Neural crest cell (in vitro differentiated cells): ENCODE measurements at regions not wholly inside any gene's neighbourhood (a gene's known extent, or its start where the extent isn't known, plus 50 kb on each side); places are given as distances from the start of the nearest gene placed in this dataset.
"Not testable (repeated sequence)": the region's sequence is repeated elsewhere in the genome, so short reads cannot be mapped to it uniquely, and the experiment has no call there.

ENCODE experiments used
- DNase-seq: peaks from one replicate; pipeline ENCODE4 v3.0.0; 2021; ENCODE audit warnings: low read depth, mixed read lengths, low spot score
- H3K27ac Mint-ChIP-seq: one replicate; pipeline ENCODE4 v1.8.0; 2021; ENCODE audit warnings: mild to moderate bottlenecking, mixed read lengths; ENCODE audit not compliant: unreplicated experiment
- H3K27me3 Mint-ChIP-seq: 2 replicates; pipeline ENCODE4 v1.8.0; 2021; ENCODE audit warnings: low read depth, mild to moderate bottlenecking, mixed read lengths
- H3K36me3 Mint-ChIP-seq: 2 replicates; pipeline ENCODE4 v1.8.0; 2021; ENCODE audit warnings: low read depth, mild to moderate bottlenecking, mixed read lengths
- H3K4me1 Mint-ChIP-seq: 2 replicates; pipeline ENCODE4 v1.8.0; 2021; ENCODE audit warnings: mixed read lengths
- H3K4me3 Mint-ChIP-seq: one replicate; pipeline ENCODE4 v1.8.0; 2021; ENCODE audit warnings: mild to moderate bottlenecking, mixed read lengths
- H3K9me3 Mint-ChIP-seq: 2 replicates; pipeline ENCODE4 v1.8.0; 2021; ENCODE audit warnings: mixed read lengths
- TF ChIP-seq, protein P1 (sequence below): fragments of 200-600 bp; sonication (generic); conservative IDR thresholded peaks from 2 replicates; pipeline ENCODE4 v1.5.0; 2021; ENCODE audit warnings: antibody characterized with exemption, mild to moderate bottlenecking

DNA sequence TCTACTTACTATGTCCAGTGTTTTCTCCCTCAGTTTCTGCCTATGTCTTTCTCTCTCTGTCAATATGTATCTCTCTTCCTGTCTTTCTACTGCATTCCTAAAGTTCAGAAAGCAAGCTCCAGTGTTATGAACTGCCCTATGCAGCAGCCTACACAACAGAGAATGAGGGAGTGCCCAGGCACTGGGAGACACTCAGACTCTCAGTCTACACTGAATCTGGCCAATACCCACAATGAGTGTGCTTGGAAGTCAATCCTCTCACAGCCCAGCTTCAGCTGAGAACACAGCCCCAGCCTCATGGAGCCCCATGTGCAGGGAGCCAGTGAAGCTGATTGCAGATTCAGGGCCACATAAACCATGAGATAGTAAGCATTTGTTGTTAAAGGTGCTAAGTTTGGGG, 128.7 kb downstream of the ALG10 start:
- Mint-ChIP-seq H3K27me3 (no peaks in the 10 kb centered on the region), H3K4me3 (no peak overlapping the region), H3K4me1 (no peaks in the 10 kb centered on the region), H3K27ac (no peak overlapping the region), H3K36me3 (no peaks in the 10 kb centered on the region), H3K9me3 (peaks cover 11% of the 10 kb centered on the region)
- no peak for DNase-seq
- TF ChIP-seq, protein P1, sequence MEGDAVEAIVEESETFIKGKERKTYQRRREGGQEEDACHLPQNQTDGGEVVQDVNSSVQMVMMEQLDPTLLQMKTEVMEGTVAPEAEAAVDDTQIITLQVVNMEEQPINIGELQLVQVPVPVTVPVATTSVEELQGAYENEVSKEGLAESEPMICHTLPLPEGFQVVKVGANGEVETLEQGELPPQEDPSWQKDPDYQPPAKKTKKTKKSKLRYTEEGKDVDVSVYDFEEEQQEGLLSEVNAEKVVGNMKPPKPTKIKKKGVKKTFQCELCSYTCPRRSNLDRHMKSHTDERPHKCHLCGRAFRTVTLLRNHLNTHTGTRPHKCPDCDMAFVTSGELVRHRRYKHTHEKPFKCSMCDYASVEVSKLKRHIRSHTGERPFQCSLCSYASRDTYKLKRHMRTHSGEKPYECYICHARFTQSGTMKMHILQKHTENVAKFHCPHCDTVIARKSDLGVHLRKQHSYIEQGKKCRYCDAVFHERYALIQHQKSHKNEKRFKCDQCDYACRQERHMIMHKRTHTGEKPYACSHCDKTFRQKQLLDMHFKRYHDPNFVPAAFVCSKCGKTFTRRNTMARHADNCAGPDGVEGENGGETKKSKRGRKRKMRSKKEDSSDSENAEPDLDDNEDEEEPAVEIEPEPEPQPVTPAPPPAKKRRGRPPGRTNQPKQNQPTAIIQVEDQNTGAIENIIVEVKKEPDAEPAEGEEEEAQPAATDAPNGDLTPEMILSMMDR = no peak

DNA sequence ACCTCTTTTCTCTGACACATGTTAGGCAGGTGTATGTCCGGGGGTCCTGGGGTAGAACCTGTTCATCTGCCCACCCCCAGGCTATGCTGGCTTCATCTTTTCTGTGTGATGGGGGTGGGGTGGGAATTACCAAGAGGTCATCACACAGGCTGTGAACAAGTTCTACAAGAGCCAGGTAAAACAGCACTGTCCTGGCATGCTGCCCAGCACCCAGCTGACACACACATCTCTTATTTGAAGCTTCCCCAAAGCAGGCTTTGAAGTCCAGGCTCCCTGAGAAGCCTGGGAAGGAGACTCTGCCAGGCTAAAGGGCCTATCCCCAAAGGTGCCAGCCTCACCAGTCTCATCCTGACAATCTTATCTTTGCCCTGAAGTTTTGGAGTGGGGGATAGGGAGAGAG, 141.1 kb downstream of the ALG10 start:
- H3K9me3 Mint-ChIP-seq = peaks cover 2% of the 10 kb centered on the region
- TF ChIP-seq, protein P1 = no peak

DNA sequence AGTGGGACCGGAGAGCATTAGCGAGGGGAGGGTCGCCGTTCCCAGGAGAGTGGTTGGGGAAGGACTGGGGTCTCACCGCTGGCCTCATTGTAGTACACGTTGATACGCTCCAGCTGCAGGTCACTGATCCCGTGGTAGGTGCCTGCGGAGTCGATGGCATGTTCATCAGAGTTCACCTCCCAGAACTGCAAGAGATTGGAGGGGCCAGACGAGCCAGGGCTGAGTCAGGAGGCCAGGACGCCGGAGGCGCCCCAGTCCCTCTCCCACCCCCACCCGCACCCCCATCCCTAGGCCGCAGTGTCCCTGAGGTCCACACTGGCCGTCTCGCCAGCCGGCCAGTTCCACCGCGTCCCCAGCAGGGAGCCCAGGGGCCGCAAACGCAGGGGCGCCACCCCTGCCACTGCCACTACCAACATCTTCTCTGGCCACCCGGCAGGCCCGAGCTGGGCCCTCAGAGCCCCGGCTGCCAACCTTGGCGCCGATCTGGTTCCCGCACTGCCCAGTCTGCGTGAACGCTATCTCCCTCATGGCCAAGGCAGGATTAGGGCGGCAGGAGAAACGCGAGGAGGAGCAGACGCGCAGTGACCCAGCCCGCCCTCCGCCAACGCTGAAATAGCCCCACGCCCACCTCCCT, 144.2 kb downstream of the ALG10 start:
- no peak overlapping the region for H3K4me3 Mint-ChIP-seq
- TF ChIP-seq, protein P1 = no peak
- no peaks in the 10 kb centered on the region for H3K36me3 Mint-ChIP-seq
- no peaks in the 10 kb centered on the region for H3K27me3 Mint-ChIP-seq
- no peaks in the 10 kb centered on the region for H3K4me1 Mint-ChIP-seq
- no peak for DNase-seq
- H3K27ac Mint-ChIP-seq = no peak overlapping the region
- peaks cover 2% of the 10 kb centered on the region for H3K9me3 Mint-ChIP-seq

More for the DNA sequence above, 141.1 kb downstream of the ALG10 start:
- H3K27me3 Mint-ChIP-seq = no peaks in the 10 kb centered on the region
- DNase-seq = no peak
- no peak overlapping the region for H3K27ac Mint-ChIP-seq
- no peaks in the 10 kb centered on the region for H3K36me3 Mint-ChIP-seq
- no peak overlapping the region for H3K4me3 Mint-ChIP-seq
- no peaks in the 10 kb centered on the region for H3K4me1 Mint-ChIP-seq

DNA sequence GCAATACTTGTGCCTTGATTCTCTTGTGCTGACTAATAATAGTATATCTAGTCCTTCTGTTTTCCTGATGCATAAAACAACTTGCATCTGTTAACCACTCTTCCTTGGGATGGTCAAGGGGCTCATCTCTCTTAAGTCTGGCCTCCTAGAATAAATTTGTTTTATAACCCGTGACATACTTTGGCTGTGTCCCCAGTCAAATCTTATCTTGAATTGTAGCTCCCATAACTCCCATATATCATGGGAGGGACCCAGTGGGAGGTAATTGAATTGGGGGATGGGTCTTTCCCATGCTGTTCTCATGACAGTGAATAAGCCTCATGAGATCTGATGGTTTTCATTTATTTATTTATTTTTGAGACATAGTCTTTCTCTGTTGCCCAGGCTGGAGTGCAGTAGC, 146.2 kb downstream of the ALG10 start:
- H3K9me3 Mint-ChIP-seq = peaks cover 10% of the 10 kb centered on the region
- H3K27me3 Mint-ChIP-seq, H3K27ac Mint-ChIP-seq, H3K4me1 Mint-ChIP-seq, DNase-seq, H3K36me3 Mint-ChIP-seq, H3K4me3 Mint-ChIP-seq: not testable (repeated sequence)

GRCh38 chr12:34186492-34186891, 164.2 kb downstream of the ALG10 start:
- Mint-ChIP-seq H3K9me3 (peaks cover 22% of the 10 kb centered on the region), H3K36me3 (peaks cover 5% of the 10 kb centered on the region)

GRCh38 chr12:34188974-34189373, 166.7 kb downstream of the ALG10 start:
- TF ChIP-seq, protein P1 = no peak

More at GRCh38 chr12:34186492-34186891, 164.2 kb downstream of the ALG10 start:
- DNase-seq = no peak
- Mint-ChIP-seq H3K27me3 (no peaks in the 10 kb centered on the region), H3K4me1 (no peaks in the 10 kb centered on the region), H3K27ac (no peak overlapping the region), H3K4me3 (no peak overlapping the region)
- TF ChIP-seq, protein P1 = no peak

More at GRCh38 chr12:34188974-34189373, 166.7 kb downstream of the ALG10 start:
- H3K27ac Mint-ChIP-seq = no peak overlapping the region
- no peaks in the 10 kb centered on the region for H3K27me3 Mint-ChIP-seq
- peaks cover 26% of the 10 kb centered on the region for H3K9me3 Mint-ChIP-seq
- peaks cover 5% of the 10 kb centered on the region for H3K36me3 Mint-ChIP-seq
- H3K4me1 Mint-ChIP-seq = no peaks in the 10 kb centered on the region
- no peak for DNase-seq
- H3K4me3 Mint-ChIP-seq = no peak overlapping the region
